ENCODE measurements at regions not wholly inside any gene's neighbourhood (a gene's known extent, or its start where the extent isn't known, plus 50 kb on each side); places are given as distances from the start of the nearest gene placed in this dataset.

- TF ChIP-seq CTCF (IDR thresholded peaks at IDR 0.05; ENCODE audit: insufficient read depth, low read length, poor library complexity, severe bottlenecking) (no peak), EZH2phosphoT487 (conservative IDR thresholded peaks at IDR 0.05; ENCODE audit: low read length) (no peak)
Observed at GRCh38 chr2:59191781-59192180, 950.7 kb upstream of the FANCL start.
